ENCODE measurements at regions not wholly inside any gene's neighbourhood (a gene's known extent, or its start where the extent isn't known, plus 50 kb on each side); places are given as distances from the start of the nearest gene placed in this dataset.
"Not testable (repeated sequence)": the region's sequence is repeated elsewhere in the genome, so short reads cannot be mapped to it uniquely, and the experiment has no call there.

GRCh38 chr7:85396676-85397075 is 209.8 kb upstream of the SEMA3D start:
- no peak for DNase-seq

- DNase-seq, result no peak
These were observed 205.9 kb upstream of the SEMA3D start for GRCh38 chr7:85392789-85393188.

- DNase-seq, result no peak
These were observed 205.5 kb upstream of the SEMA3D start for GRCh38 chr7:85392326-85392725.

GRCh38 chr7:85386460-85386859 is 199.6 kb upstream of the SEMA3D start:
- DNase-seq, result no peak

GRCh38 chr7:85384392-85384791 is 197.5 kb upstream of the SEMA3D start:
- DNase-seq, result no peak

- DNase-seq, result no peak
These were observed 194.4 kb upstream of the SEMA3D start for GRCh38 chr7:85381212-85381611.

GRCh38 chr7:85376589-85376988 is 189.7 kb upstream of the SEMA3D start:
- no peak for DNase-seq

- no peak for DNase-seq
These were observed 170.1 kb upstream of the SEMA3D start for GRCh38 chr7:85356916-85357315.

- DNase-seq, result no peak
These were observed 156.6 kb upstream of the SEMA3D start for GRCh38 chr7:85343484-85343883.

- no peak for DNase-seq
These were observed 155.9 kb upstream of the SEMA3D start for GRCh38 chr7:85342781-85343180.

GRCh38 chr7:85341973-85342372 is 155.1 kb upstream of the SEMA3D start:
- no peak for DNase-seq

- no peak for DNase-seq
These were observed 154.3 kb upstream of the SEMA3D start for GRCh38 chr7:85341121-85341520.

GRCh38 chr7:85336086-85336485 is 149.2 kb upstream of the SEMA3D start:
- no peak for DNase-seq

GRCh38 chr7:85335113-85335512 is 148.3 kb upstream of the SEMA3D start:
- DNase-seq, result not testable (repeated sequence)

- no peak for DNase-seq
These were observed 141.7 kb upstream of the SEMA3D start for GRCh38 chr7:85328456-85328998.

GRCh38 chr7:85324145-85324799 is 137.4 kb upstream of the SEMA3D start:
- no peak for DNase-seq

- DNase-seq, result no peak
These were observed 135.4 kb upstream of the SEMA3D start for GRCh38 chr7:85322252-85322651.

- DNase-seq, result no peak
These were observed 134.0 kb upstream of the SEMA3D start for GRCh38 chr7:85320699-85321476.

GRCh38 chr7:85316489-85316888 is 129.6 kb upstream of the SEMA3D start:
- DNase-seq, result no peak

- no peak for DNase-seq
These were observed 123.4 kb upstream of the SEMA3D start for GRCh38 chr7:85310301-85310700.

GRCh38 chr7:85306115-85306514 is 119.3 kb upstream of the SEMA3D start:
- DNase-seq, result no peak

- no peak for DNase-seq
These were observed 107.3 kb upstream of the SEMA3D start for GRCh38 chr7:85294176-85294575.

- DNase-seq, result no peak
These were observed 106.2 kb upstream of the SEMA3D start for GRCh38 chr7:85292908-85293576.

- DNase-seq, result no peak
These were observed 103.4 kb upstream of the SEMA3D start for GRCh38 chr7:85290269-85290668.
